Testis (tissue), 2 donors: ENCODE measurements at regions not wholly inside any gene's neighbourhood (a gene's known extent, or its start where the extent isn't known, plus 50 kb on each side); places are given as distances from the start of the nearest gene placed in this dataset.
"Not testable (repeated sequence)": the region's sequence is repeated elsewhere in the genome, so short reads cannot be mapped to it uniquely, and the experiment has no call there.

Experiments
- DNase-seq: peaks from one replicate; pipeline ENCODE4 v3.0.0-alpha.2; 2019
- H3K27ac ChIP-seq, 2 donors: fragments of 200-600 bp; sonication (generic); one replicate each; pipeline ENCODE4 v1.5.1; 2019
- H3K27me3 ChIP-seq: fragments of 200-600 bp; sonication (generic); one replicate; pipeline ENCODE4 v1.5.1; 2019
- H3K36me3 ChIP-seq: fragments of 200-600 bp; sonication (generic); one replicate; pipeline ENCODE4 v1.5.1; 2017; ENCODE audit warnings: low read depth; ENCODE audit errors: missing control alignments
- H3K4me1 ChIP-seq: fragments of 200-600 bp; sonication (generic); one replicate; pipeline ENCODE4 v1.5.1; 2019
- H3K4me3 ChIP-seq, 2 donors: fragments of 200-600 bp; sonication (generic); one replicate each; pipeline ENCODE4 v1.5.1; 2017 to 2019
- H3K9me3 ChIP-seq: fragments of 200-600 bp; sonication (generic); one replicate; pipeline ENCODE4 v1.5.1; 2017
- POLR2A ChIP-seq: fragments of 450-650 bp; IDR thresholded peaks from one replicate; pipeline ENCODE4 v1.6.1; 2017; ENCODE audit warnings: antibody characterized with exemption, mild to moderate bottlenecking, moderate library complexity
- WGBS, 2 donors: methylation state at CpG; one replicate each; pipeline ENCODE4 v1.1.5; 2018; 5-methylcytosine and 5-hydroxymethylcytosine counted together
- intact Hi-C: fragments of 100-400 bp; cut with DNase I; formaldehyde crosslinking; loops from one replicate; pipeline ENCODE4 v1.15.1; 2023; ENCODE audit warnings: low total_unique reads
- TF ChIP-seq, protein P1 (sequence below), 3 experiments: fragments of 450-650 bp in 2 of 3; fragments of 200-600 bp in 1 of 3; sonication (generic) in 1 of 3; IDR thresholded peaks; one replicate each; pipeline ENCODE4 v1.5.1; 2016 to 2019; ENCODE audit warnings: antibody characterized with exemption in 3 of 3, mild to moderate bottlenecking in 2 of 3, moderate library complexity in 1 of 3

GRCh38 chr6:66103354-66103753 is 396.3 kb upstream of the EYS start:
- 77 to 96% methylated on average over 1 of the region's 1 CpG for WGBS, 2 donors
- TF ChIP-seq, protein P1, sequence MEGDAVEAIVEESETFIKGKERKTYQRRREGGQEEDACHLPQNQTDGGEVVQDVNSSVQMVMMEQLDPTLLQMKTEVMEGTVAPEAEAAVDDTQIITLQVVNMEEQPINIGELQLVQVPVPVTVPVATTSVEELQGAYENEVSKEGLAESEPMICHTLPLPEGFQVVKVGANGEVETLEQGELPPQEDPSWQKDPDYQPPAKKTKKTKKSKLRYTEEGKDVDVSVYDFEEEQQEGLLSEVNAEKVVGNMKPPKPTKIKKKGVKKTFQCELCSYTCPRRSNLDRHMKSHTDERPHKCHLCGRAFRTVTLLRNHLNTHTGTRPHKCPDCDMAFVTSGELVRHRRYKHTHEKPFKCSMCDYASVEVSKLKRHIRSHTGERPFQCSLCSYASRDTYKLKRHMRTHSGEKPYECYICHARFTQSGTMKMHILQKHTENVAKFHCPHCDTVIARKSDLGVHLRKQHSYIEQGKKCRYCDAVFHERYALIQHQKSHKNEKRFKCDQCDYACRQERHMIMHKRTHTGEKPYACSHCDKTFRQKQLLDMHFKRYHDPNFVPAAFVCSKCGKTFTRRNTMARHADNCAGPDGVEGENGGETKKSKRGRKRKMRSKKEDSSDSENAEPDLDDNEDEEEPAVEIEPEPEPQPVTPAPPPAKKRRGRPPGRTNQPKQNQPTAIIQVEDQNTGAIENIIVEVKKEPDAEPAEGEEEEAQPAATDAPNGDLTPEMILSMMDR (IDR thresholded peaks at IDR 0.05): no peak
- TF ChIP-seq POLR2A: no peak

DNA sequence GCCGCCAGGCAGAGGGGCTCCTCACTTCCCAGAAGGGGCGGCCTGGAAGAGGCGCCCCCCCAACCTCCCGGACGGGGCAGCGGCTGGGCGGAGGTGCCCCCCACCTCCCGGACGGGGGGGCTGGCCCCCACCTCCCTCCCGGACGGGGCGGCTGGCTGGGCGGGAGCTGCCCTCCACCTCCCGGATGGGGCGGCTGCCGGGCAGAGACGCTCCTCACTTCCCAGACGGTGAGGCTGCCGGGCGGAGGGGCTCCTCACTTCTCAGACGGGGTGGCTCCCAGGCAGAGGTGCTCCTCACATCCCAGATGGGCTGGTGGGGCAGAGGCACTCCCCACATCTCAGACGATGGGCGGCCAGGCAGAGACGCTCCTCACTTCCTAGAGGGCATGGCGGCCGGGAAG is 389.7 kb upstream of the EYS start:
- H3K36me3 ChIP-seq: no peaks in the 10 kb centered on the region
- 78 to 83% methylated on average over 12 to 23 of the region's 26 CpGs for WGBS, 2 donors
- intact Hi-C loops: no loop called here

More at GRCh38 chr6:66103354-66103753, 396.3 kb upstream of the EYS start:
- no peaks in the 10 kb centered on the region for H3K36me3 ChIP-seq
- no peaks in the 10 kb centered on the region for H3K4me1 ChIP-seq
- H3K9me3 ChIP-seq: no peaks in the 10 kb centered on the region
- intact Hi-C loops: no loop called here
- DNase-seq: no peak
- no peak overlapping the region for H3K4me3 ChIP-seq
- H3K27ac ChIP-seq: no peak overlapping the region
- no peaks in the 10 kb centered on the region for H3K27me3 ChIP-seq

DNA sequence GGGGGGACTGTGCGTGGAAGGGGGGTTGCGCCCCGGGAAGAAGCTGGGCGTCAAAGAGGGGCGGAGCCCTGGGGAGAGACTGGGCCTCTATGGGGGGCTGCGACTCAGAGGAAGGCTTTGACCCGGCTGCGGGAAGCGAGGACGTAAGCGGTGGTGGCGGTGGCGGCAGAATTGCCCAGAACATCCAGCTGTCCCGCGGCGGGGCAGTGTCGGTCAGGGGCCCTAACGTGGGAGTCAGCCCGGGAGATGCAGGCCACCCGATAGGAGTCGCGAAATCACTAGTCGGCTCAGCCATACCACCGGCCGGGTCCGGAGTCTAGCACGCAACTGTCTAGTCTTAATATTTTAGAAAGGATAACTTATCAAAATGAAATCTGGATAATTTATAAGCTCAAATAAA is 387.6 kb upstream of the EYS start:
- TF ChIP-seq POLR2A: no peak
- TF ChIP-seq, protein P1 (IDR thresholded peaks at IDR 0.05): no peak
- Histone ChIP-seq H3K36me3 (no peaks in the 10 kb centered on the region), H3K4me3 (no peak overlapping the region), H3K27ac (no peak overlapping the region), H3K27me3 (no peaks in the 10 kb centered on the region), H3K4me1 (no peaks in the 10 kb centered on the region), H3K9me3 (no peaks in the 10 kb centered on the region)
- intact Hi-C loops: no loop called here
- 68 to 78% methylated on average over 25 to 27 of the region's 27 CpGs for WGBS, 2 donors
- no peak for DNase-seq

More for the DNA sequence above, 389.7 kb upstream of the EYS start:
- TF ChIP-seq POLR2A: no peak
- TF ChIP-seq, protein P1 (IDR thresholded peaks at IDR 0.05): no peak
- DNase-seq: no peak
- H3K4me1 ChIP-seq: no peaks in the 10 kb centered on the region
- H3K4me3 ChIP-seq: no peak overlapping the region
- no peaks in the 10 kb centered on the region for H3K9me3 ChIP-seq
- H3K27ac ChIP-seq: no peak overlapping the region
- H3K27me3 ChIP-seq: no peaks in the 10 kb centered on the region

GRCh38 chr6:66092306-66092705 is 385.3 kb upstream of the EYS start:
- DNase-seq, H3K36me3 ChIP-seq, H3K4me1 ChIP-seq, H3K9me3 ChIP-seq, H3K4me3 ChIP-seq, intact Hi-C loops, H3K27ac ChIP-seq, H3K27me3 ChIP-seq: not testable (repeated sequence)
- 81 to 100% methylated on average over 1 of the region's 1 CpG for WGBS, 2 donors

GRCh38 chr6:66086532-66086931 is 379.5 kb upstream of the EYS start:
- intact Hi-C loops: no loop called here
- TF ChIP-seq, protein P1 (IDR thresholded peaks at IDR 0.05): no peak
- no peak overlapping the region for H3K4me3 ChIP-seq
- H3K27me3 ChIP-seq: no peaks in the 10 kb centered on the region
- H3K4me1 ChIP-seq: no peaks in the 10 kb centered on the region
- no peak for DNase-seq
- no peak overlapping the region for H3K27ac ChIP-seq
- H3K9me3 ChIP-seq: no peaks in the 10 kb centered on the region
- H3K36me3 ChIP-seq: no peaks in the 10 kb centered on the region
